Tibial nerve (tissue), 3 donors: ENCODE measurements at regions not wholly inside any gene's neighbourhood (a gene's known extent, or its start where the extent isn't known, plus 50 kb on each side); places are given as distances from the start of the nearest gene placed in this dataset.

Experiments
- POLR2A ChIP-seq, 2 donors: fragments of 450-650 bp; IDR thresholded peaks; one replicate each; pipeline ENCODE4 v1.6.1; 2017; ENCODE audit warnings: antibody characterized with exemption in 2 of 2, mild to moderate bottlenecking in 2 of 2, moderate library complexity in 2 of 2
- TF ChIP-seq, protein P1 (sequence below), 5 experiments: fragments of 200-600 bp in 3 of 5; fragments of 450-650 bp in 2 of 5; sonication (generic) in 3 of 5; IDR thresholded peaks; one replicate each; pipeline ENCODE4 v1.5.1; 2016 to 2019; ENCODE audit warnings: antibody characterized with exemption in 5 of 5, mild to moderate bottlenecking in 3 of 5, moderate library complexity in 2 of 5

DNA sequence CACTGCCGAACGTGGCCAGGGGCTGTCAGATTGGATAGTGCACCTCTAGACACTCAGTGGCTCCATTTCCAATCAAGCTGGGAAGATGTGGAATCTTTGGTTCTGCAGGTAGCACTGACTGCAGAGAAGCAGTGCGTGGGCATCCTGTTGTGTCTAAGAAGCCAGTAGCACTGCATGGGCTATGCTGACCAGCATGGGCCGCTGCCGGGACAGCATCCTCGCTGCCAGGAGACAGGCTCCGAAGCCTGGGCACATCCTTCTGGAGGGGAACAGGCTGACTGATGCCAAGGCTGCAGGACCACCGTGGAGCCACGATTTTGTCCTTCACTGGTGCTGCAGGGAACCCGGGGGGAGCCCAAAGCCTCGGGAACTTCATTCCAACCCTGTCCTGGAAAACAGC lies 649.4 kb downstream of the NPHP4 start:
- TF ChIP-seq POLR2A (IDR thresholded peaks at IDR 0.05): no peak
- TF ChIP-seq, protein P1, sequence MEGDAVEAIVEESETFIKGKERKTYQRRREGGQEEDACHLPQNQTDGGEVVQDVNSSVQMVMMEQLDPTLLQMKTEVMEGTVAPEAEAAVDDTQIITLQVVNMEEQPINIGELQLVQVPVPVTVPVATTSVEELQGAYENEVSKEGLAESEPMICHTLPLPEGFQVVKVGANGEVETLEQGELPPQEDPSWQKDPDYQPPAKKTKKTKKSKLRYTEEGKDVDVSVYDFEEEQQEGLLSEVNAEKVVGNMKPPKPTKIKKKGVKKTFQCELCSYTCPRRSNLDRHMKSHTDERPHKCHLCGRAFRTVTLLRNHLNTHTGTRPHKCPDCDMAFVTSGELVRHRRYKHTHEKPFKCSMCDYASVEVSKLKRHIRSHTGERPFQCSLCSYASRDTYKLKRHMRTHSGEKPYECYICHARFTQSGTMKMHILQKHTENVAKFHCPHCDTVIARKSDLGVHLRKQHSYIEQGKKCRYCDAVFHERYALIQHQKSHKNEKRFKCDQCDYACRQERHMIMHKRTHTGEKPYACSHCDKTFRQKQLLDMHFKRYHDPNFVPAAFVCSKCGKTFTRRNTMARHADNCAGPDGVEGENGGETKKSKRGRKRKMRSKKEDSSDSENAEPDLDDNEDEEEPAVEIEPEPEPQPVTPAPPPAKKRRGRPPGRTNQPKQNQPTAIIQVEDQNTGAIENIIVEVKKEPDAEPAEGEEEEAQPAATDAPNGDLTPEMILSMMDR (IDR thresholded peaks at IDR 0.05): no peak
